Cardiac muscle cell (in vitro differentiated cells and primary cell): ENCODE measurements at regions not wholly inside any gene's neighbourhood (a gene's known extent, or its start where the extent isn't known, plus 50 kb on each side); places are given as distances from the start of the nearest gene placed in this dataset.

Experiments
- DNase-seq, 2 donors: peaks; one replicate each; pipeline versions ENCODE4 v3.0.0 to v3.0.0-alpha.2; 2010 to 2017; ENCODE audit warnings: low read depth in 1 of 2, low spot score in 1 of 2
- H3K27ac ChIP-seq: fragments of 200-600 bp; sonication (generic); 2 replicates; pipeline ENCODE4 v1.5.1; 2016
- H3K27me3 ChIP-seq: fragments of 200-600 bp; sonication (generic); 2 replicates; pipeline ENCODE4 v1.6.0; 2016; ENCODE audit warnings: control low read depth
- H3K36me3 ChIP-seq: fragments of 200-600 bp; sonication (generic); 2 replicates; pipeline ENCODE4 v1.5.1; 2016; ENCODE audit warnings: control low read depth
- H3K4me1 ChIP-seq: fragments of 200-600 bp; sonication (generic); 2 replicates; pipeline ENCODE4 v1.8.1; 2017; ENCODE audit warnings: low read depth, mild to moderate bottlenecking, mixed run types
- H3K4me3 ChIP-seq: fragments of 200-600 bp; sonication (generic); 2 replicates; pipeline ENCODE4 v1.5.1; 2016; ENCODE audit warnings: mild to moderate bottlenecking
- H3K9me3 ChIP-seq: fragments of 200-600 bp; sonication (generic); 2 replicates; pipeline ENCODE4 v1.5.1; 2017; ENCODE audit warnings: low read depth, mild to moderate bottlenecking, control low read depth
- TF ChIP-seq, protein P1 (sequence below): IDR thresholded peaks from 2 replicates; pipeline ENCODE4 v1.5.1; 2012; ENCODE audit warnings: low read depth, mild to moderate bottlenecking, low read length

DNA sequence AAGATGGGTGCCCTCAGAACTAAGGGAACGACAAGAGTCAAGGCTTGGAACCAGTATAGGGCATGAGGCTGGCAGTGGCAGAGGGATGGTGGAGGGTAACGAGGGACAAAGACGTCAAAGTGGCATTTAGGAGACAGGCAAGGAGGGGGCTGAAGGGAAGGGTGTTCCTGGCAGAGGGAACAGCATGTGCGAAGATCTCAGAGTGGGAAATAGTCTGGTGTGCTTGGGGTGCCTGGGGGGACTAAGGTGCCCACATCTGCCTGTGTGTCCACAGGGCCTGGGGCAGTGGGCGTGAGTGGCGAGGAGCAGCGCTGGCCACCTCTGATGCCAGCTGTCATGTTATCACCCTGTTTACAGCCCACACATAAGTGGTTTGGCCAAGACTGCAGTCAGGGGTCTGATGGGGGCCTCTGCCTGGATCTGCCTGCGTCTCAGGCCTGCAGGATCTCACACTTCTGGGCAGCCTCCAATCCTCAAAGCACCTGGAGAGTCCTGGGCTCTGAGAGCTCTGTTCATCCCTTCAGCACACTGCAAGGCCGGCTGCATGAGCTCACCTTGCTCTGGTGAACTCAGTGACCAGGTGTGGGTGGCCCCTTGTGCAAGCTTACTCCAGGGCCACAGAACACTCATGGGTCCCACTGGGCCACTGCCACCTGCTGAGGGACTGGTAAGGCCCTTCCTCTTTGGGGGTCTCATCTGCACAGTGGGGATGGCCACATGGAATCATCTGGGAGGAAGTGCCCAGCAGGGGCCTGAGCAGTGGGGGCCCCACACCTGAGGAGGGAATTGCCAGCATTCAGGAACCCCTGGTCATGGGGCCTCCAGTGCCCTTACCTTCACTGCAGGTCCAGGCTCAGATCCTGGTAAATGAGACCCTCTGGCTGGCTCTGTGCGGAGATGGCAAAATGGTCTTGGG lies 89.7 kb upstream of the SHISAL1 start:
- Histone ChIP-seq H3K27me3 (no peaks in the 10 kb centered on the region), H3K27ac (no peak overlapping the region), H3K9me3 (no peaks in the 10 kb centered on the region), H3K36me3 (no peaks in the 10 kb centered on the region), H3K4me3 (no peak overlapping the region), H3K4me1 (no peaks in the 10 kb centered on the region)
- TF ChIP-seq, protein P1, sequence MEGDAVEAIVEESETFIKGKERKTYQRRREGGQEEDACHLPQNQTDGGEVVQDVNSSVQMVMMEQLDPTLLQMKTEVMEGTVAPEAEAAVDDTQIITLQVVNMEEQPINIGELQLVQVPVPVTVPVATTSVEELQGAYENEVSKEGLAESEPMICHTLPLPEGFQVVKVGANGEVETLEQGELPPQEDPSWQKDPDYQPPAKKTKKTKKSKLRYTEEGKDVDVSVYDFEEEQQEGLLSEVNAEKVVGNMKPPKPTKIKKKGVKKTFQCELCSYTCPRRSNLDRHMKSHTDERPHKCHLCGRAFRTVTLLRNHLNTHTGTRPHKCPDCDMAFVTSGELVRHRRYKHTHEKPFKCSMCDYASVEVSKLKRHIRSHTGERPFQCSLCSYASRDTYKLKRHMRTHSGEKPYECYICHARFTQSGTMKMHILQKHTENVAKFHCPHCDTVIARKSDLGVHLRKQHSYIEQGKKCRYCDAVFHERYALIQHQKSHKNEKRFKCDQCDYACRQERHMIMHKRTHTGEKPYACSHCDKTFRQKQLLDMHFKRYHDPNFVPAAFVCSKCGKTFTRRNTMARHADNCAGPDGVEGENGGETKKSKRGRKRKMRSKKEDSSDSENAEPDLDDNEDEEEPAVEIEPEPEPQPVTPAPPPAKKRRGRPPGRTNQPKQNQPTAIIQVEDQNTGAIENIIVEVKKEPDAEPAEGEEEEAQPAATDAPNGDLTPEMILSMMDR = no peak
- DNase-seq = no peak

DNA sequence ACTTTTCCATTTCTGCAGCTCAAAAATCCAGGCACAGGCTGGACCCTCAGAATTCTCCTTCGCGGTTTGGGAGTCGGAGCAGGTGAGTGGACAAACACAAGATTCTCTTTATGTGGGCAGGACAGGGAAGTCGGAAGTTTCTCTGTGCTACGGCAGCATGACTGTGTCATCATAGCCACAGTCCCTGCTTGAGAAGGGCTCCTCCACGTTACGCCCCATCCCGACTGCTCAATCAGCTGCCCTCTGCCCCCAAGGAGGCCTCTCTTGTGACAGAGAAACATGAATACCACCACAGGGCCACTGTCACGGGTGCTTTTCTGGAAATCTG lies 89.0 kb upstream of the SHISAL1 start:
- DNase-seq = no peak
- Histone ChIP-seq H3K9me3 (no peaks in the 10 kb centered on the region), H3K27ac (no peak overlapping the region), H3K4me3 (no peak overlapping the region), H3K36me3 (no peaks in the 10 kb centered on the region), H3K27me3 (no peaks in the 10 kb centered on the region), H3K4me1 (no peaks in the 10 kb centered on the region)
- TF ChIP-seq, protein P1 = no peak

DNA sequence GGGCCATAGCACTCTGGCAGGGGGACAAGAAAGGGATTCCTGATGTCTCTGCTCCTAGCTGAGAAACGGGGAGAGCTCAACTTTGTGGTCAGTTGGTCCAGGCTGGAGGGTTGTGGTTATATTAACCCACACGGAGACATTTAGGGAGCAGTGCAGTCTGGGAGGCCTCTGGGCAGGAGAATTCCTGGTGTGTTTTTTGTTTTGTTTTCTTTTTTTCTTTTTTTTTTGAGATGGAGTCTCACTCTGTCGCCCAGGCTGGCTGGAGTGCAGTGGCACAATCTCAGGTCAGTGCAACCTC lies 88.0 kb upstream of the SHISAL1 start:
- no peak for DNase-seq
- Histone ChIP-seq H3K4me3 (no peak overlapping the region), H3K36me3 (no peaks in the 10 kb centered on the region), H3K27me3 (no peaks in the 10 kb centered on the region), H3K27ac (no peak overlapping the region), H3K4me1 (no peaks in the 10 kb centered on the region), H3K9me3 (no peaks in the 10 kb centered on the region)
- TF ChIP-seq, protein P1 = no peak

DNA sequence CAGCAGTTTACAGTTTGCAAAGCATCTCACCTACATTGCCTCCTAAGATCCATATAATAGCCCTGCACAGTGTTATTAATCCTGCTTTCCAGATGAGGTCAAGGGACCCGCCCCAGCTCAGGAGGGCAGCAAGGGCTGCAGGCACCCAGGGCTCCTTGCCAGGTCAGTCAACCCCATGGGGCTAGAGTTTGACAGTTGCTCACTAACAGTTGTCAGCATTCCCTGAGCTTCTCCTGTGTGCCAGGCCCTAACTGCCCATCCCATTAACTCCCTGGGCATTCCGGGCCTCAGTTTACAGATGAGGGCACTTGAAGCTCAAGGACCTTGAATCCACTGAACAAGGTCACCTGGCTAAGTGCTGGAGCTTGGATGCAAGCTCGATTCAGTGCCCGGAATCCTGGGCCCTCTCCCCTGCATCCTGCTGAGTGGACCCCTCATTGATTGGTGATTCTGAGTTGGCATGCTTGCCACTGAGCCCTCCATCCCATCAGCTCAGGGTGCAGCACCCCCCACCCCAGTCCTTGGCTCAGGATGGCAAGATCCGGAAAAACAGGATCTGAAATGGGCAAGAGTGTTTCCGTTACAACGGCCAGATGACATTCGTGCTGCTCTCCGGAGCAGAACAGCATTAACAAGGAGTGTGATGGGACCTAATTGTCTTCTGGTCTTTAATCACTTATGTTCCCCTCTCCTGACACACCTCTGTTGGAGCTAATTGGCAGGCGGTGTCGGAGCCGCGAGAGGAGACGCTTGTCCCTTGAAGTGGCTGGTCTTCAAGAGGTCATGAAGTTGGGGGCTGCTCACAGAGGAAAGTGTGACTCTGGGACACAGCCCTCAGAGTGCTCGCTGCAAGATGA lies 87.4 kb upstream of the SHISAL1 start:
- Histone ChIP-seq H3K27me3 (no peaks in the 10 kb centered on the region), H3K9me3 (no peaks in the 10 kb centered on the region), H3K4me1 (no peaks in the 10 kb centered on the region), H3K36me3 (no peaks in the 10 kb centered on the region), H3K4me3 (no peak overlapping the region), H3K27ac (no peak overlapping the region)
- DNase-seq = no peak
- TF ChIP-seq, protein P1 = no peak

DNA sequence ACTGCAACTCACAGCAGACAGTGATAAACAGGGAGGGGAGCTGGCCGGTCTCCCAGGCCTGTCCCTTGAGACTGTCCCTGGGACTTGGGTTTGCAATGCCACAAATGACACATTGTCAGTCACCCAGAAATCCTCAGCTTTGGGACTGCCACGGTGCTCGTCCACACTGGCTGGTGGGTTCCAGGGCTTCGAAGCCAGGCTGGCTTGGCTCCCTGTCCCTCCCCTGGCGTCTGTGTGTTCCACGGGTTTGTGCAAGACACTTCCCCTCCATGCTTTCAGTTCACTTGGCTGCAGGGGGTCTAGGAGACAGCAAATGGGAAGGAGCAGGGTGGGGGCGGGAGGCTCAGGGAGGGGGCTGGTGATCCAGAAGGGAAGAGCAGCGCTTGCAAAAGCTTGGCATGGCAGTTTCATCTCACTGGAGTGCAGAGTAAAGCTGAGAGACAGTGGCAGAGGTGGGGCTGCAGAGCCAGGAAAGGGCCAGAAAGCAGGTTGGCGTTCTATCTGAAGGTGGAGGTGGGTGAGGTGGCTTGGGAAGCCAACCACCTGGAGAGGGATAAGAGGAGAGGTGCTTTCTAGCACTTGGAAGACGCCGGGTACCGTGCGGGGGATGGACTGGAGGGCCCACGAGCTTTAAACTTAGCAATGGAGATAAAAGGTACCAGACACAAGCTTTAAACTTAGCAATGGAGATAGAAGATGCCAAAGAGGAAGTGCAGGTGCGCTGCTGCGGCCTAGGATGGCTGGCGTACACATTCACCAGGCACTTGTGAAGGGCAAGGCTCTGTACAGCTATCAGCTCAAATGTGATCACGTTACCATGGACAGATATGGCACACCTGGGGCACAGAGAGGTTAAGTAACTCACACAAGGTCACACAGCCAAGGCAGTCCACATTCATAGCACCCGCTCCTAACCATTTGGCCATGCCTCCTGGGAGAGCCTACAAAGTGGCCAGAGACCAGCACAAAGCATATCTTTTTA lies 86.4 kb upstream of the SHISAL1 start:
- no peaks in the 10 kb centered on the region for H3K9me3 ChIP-seq
- no peak overlapping the region for H3K27ac ChIP-seq
- no peaks in the 10 kb centered on the region for H3K4me1 ChIP-seq
- DNase-seq = no peak
- H3K27me3 ChIP-seq = no peaks in the 10 kb centered on the region
- no peak overlapping the region for H3K4me3 ChIP-seq
- H3K36me3 ChIP-seq = no peaks in the 10 kb centered on the region
- TF ChIP-seq, protein P1 = no peak
